ENCODE measurements at regions not wholly inside any gene's neighbourhood (a gene's known extent, or its start where the extent isn't known, plus 50 kb on each side); places are given as distances from the start of the nearest gene placed in this dataset.

GRCh38 chrX:98568795-98569194, 1685.1 kb downstream of the RPA4 start:
- TF ChIP-seq CTCF (conservative IDR thresholded peaks at IDR 0.05; ENCODE audit: low read depth, low read length) (no peak), EZH2 (IDR thresholded peaks at IDR 0.05; ENCODE audit: low read length, unreplicated experiment) (no peak)
